ENCODE measurements at regions not wholly inside any gene's neighbourhood (a gene's known extent, or its start where the extent isn't known, plus 50 kb on each side); places are given as distances from the start of the nearest gene placed in this dataset.

GRCh38 chr2:185667452-185667851 is 71.2 kb upstream of the FSIP2 start:
- CTCF ChIA-PET (ENCODE audit: partially characterized antibody), result interaction anchor here (1.0 to 1.4 kb wide), 2 partner anchors 10 to 38 kb away, joined by 4 to 5 read pairs; no protein-coding TSS in a partner anchor
- no peak overlapping the region for H3K9ac ChIP-seq (replicated peaks in 1 of 4; ENCODE audit: extremely low read depth in 1 of 4, low read depth in 3 of 4, low read length in 3 of 4)
- no peak overlapping the region for H4K5ac ChIP-seq (ENCODE audit: insufficient read length, low read depth, low read length)
- WGBS, 2 experiments (ENCODE audit: extremely low coverage in 1 of 2, insufficient coverage in 1 of 2, insufficient read length in 1 of 2, insufficient replicate concordance in 2 of 2, low coverage in 1 of 2, low lambda C conversion rate in 2 of 2, missing lambda C conversion rate in 1 of 2), result 94% methylated on average over 2 of the region's 2 CpGs; no CpG with 5 or more reads in 1 of the 2 experiments
- H4K8ac ChIP-seq (ENCODE audit: extremely low read depth, insufficient read depth, low read length), result no peak overlapping the region
- H3K23me2 ChIP-seq (ENCODE audit: low read depth, low read length), result no peaks in the 10 kb centered on the region; the same call in 1 of the 2 replicates
- no peaks in the 10 kb centered on the region for H3K4me1 ChIP-seq (replicated peaks in 1 of 4; ENCODE audit: control insufficient read depth in 3 of 4, insufficient read depth in 4 of 4, low read length in 3 of 4)
- H3K9me3 ChIP-seq (ENCODE audit: insufficient read depth in 2 of 2, low read depth in 1 of 2, low read length in 1 of 2), result no peaks in the 10 kb centered on the region
- H3K4me3 ChIP-seq (ENCODE audit: extremely low read depth in 1 of 4, insufficient read depth in 2 of 4, low read depth in 3 of 4, low read length in 4 of 4), result no peak overlapping the region
- no peaks in the 10 kb centered on the region for H3K79me1 ChIP-seq (ENCODE audit: low read depth, low read length)
- H4K91ac ChIP-seq (replicated peaks; ENCODE audit: insufficient read length, low read length), result no peak overlapping the region
- H2BK120ac ChIP-seq (replicated peaks; ENCODE audit: low read depth, low read length), result no peak overlapping the region
- H2BK15ac ChIP-seq (ENCODE audit: low read length), result no peak overlapping the region
- no peak overlapping the region for H2AFZ ChIP-seq (ENCODE audit: low read length)
- FAIRE-seq (no peak), DNase-seq (ENCODE audit: low read depth in 1 of 2, low spot score in 2 of 2) (no peak)
- no peak overlapping the region for H2BK20ac ChIP-seq (ENCODE audit: low read length)
- no peak overlapping the region for H3K14ac ChIP-seq (ENCODE audit: insufficient read length)
- H3K18ac ChIP-seq (ENCODE audit: extremely low read depth, low read length), result no peak overlapping the region
- POLR2A ChIA-PET (ENCODE audit: partially characterized antibody), result no interaction called here
- no peak overlapping the region for H3K4ac ChIP-seq (replicated peaks; ENCODE audit: insufficient read length, low read depth, low read length)
- H3K79me2 ChIP-seq (ENCODE audit: control insufficient read depth in 1 of 2, insufficient read depth in 2 of 2, low read length in 2 of 2), result no peaks in the 10 kb centered on the region
- no peak overlapping the region for H3K23ac ChIP-seq (ENCODE audit: insufficient read length)
- H3K27ac ChIP-seq (ENCODE audit: low read depth, low read length), result no peak overlapping the region
- H2BK12ac ChIP-seq (ENCODE audit: low read depth, low read length), result no peak overlapping the region
- peaks cover 0 to 2% of the 10 kb centered on the region in 2 experiments for H4K20me1 ChIP-seq (replicated peaks in 1 of 2; ENCODE audit: control insufficient read depth in 1 of 2, insufficient read depth in 2 of 2, low read length in 2 of 2)
- TF ChIP-seq CTBP2 (IDR thresholded peaks at IDR 0.05; ENCODE audit: borderline replicate concordance, insufficient read depth, insufficient read length, low read length) (no peak), CEBPB (IDR thresholded peaks at IDR 0.05; ENCODE audit: low read depth, low read length) (no peak), MAX (IDR thresholded peaks at IDR 0.05) (no peak), ASH2L (IDR thresholded peaks at IDR 0.05; ENCODE audit: low read length) (no peak), SIN3A (conservative IDR thresholded peaks at IDR 0.05 in 1 of 2, IDR thresholded peaks at IDR 0.05 in 1 of 2; ENCODE audit: low read depth in 1 of 2, low read length in 2 of 2) (no peak), TEAD4 (IDR thresholded peaks at IDR 0.05; ENCODE audit: low read depth, low read length) (no peak), SUZ12 (IDR thresholded peaks at IDR 0.05; ENCODE audit: low read length) (no peak), EP300 (IDR thresholded peaks at IDR 0.05; ENCODE audit: borderline replicate concordance in 1 of 2, low read depth in 2 of 2, low read length in 2 of 2) (no peak), JUND (IDR thresholded peaks at IDR 0.05; ENCODE audit: low read length) (no peak), MAFK (IDR thresholded peaks at IDR 0.05; ENCODE audit: low read depth, low read length) (no peak), TBP (IDR thresholded peaks at IDR 0.05; ENCODE audit: low read depth, low read length) (no peak), CBX5 (IDR thresholded peaks at IDR 0.05; ENCODE audit: low read depth, low read length) (no peak), BCL11A (IDR thresholded peaks at IDR 0.05; ENCODE audit: low read depth in 2 of 2, low read length in 2 of 2) (no peak)
- H3K4me2 ChIP-seq (ENCODE audit: insufficient read depth in 1 of 2, low read depth in 2 of 2, low read length in 2 of 2), result no peak overlapping the region
- H3K56ac ChIP-seq (replicated peaks; ENCODE audit: insufficient read length, low read depth, low read length), result no peak overlapping the region
- no peaks in the 10 kb centered on the region for H3K36me3 ChIP-seq (ENCODE audit: control insufficient read depth in 2 of 4, insufficient read depth in 4 of 4, low read length in 3 of 4)
- no peak overlapping the region for H2AK5ac ChIP-seq (ENCODE audit: low read depth, low read length)
- no peak overlapping the region for H2BK5ac ChIP-seq (ENCODE audit: low read depth, low read length)
- no peaks in the 10 kb centered on the region for H3K27me3 ChIP-seq (replicated peaks in 1 of 4; ENCODE audit: control insufficient read depth in 3 of 4, extremely low read depth in 1 of 4, insufficient read depth in 3 of 4, low read length in 3 of 4)

Measured in H1 (cell line).